Prostate gland (tissue), 2 donors: ENCODE measurements at regions not wholly inside any gene's neighbourhood (a gene's known extent, or its start where the extent isn't known, plus 50 kb on each side); places are given as distances from the start of the nearest gene placed in this dataset.

Source experiments
- DNase-seq: peaks from one replicate; pipeline ENCODE4 v3.0.0-alpha.2; 2019; ENCODE audit warnings: low spot score
- H3K27ac ChIP-seq, 2 donors: fragments of 200-600 bp; sonication (generic); 2 replicates each; pipeline ENCODE4 v1.5.1; 2017 to 2019
- H3K27me3 ChIP-seq: fragments of 200-600 bp; sonication (generic); replicated peaks from 2 replicates; pipeline ENCODE4 v1.5.1; 2019; ENCODE audit not compliant: insufficient read depth
- H3K36me3 ChIP-seq, 2 donors: fragments of 200-600 bp; sonication (generic); 1 replicate in 1 of 2; 2 replicates in 1 of 2; pipeline versions ENCODE4 v1.5.1 to v1.8.1; 2017 to 2019
- H3K4me1 ChIP-seq: fragments of 200-600 bp; sonication (generic); replicated peaks from 2 replicates; pipeline ENCODE4 v1.5.1; 2019
- H3K4me3 ChIP-seq, 2 donors: fragments of 200-600 bp; sonication (generic); 2 replicates each; pipeline ENCODE4 v1.5.1; 2017 to 2019
- H3K9me3 ChIP-seq: fragments of 200-600 bp; sonication (generic); 2 replicates; pipeline ENCODE4 v1.5.1; 2017
- POLR2A ChIP-seq: fragments of 450-650 bp; IDR thresholded peaks from one replicate; pipeline ENCODE4 v1.6.1; 2016; ENCODE audit warnings: antibody characterized with exemption, mild to moderate bottlenecking
- POLR2AphosphoS5 ChIP-seq: sonication (generic); formaldehyde crosslinking; IDR thresholded peaks from one replicate; pipeline ENCODE4 v1.6.1; 2017; ENCODE audit warnings: antibody characterized with exemption
- WGBS: methylation state at CpG from one replicate; pipeline ENCODE4 v1.1.5; 2018; 5-methylcytosine and 5-hydroxymethylcytosine counted together
- intact Hi-C: fragments of 100-400 bp; cut with DNase I; formaldehyde crosslinking; loops from one replicate; pipeline ENCODE4 v1.14.2; 2022
- TF ChIP-seq, protein P1 (sequence below), 4 experiments: fragments of 200-600 bp in 2 of 4; fragments of 450-650 bp in 2 of 4; sonication (generic) in 2 of 4; IDR thresholded peaks; 1 replicate in 3 of 4; 2 replicates in 1 of 4; pipeline ENCODE4 v1.5.1; 2016 to 2019; ENCODE audit warnings: antibody characterized with exemption in 4 of 4, mild to moderate bottlenecking in 2 of 4, moderate library complexity in 2 of 4

DNA sequence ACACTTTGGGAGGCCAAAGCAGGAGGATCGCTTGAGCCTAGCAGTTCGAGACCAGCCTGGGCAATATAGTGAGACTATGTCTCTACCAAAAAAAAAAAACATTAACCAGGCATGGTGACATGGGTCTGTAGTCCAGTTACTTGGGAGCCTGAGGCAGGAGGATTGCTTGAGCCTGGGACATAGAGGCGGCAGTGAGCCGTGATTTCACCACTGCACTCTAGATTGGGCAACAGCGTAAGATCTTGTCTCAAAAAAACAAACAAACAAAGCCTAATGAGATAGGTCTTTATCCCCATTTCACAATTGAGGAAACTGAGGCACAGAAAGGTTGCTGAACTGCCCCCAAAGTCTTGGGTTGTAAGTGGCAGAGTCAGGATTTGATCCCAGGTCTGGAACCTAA lies 70.5 kb upstream of the RAD23B start:
- TF ChIP-seq, protein P1, sequence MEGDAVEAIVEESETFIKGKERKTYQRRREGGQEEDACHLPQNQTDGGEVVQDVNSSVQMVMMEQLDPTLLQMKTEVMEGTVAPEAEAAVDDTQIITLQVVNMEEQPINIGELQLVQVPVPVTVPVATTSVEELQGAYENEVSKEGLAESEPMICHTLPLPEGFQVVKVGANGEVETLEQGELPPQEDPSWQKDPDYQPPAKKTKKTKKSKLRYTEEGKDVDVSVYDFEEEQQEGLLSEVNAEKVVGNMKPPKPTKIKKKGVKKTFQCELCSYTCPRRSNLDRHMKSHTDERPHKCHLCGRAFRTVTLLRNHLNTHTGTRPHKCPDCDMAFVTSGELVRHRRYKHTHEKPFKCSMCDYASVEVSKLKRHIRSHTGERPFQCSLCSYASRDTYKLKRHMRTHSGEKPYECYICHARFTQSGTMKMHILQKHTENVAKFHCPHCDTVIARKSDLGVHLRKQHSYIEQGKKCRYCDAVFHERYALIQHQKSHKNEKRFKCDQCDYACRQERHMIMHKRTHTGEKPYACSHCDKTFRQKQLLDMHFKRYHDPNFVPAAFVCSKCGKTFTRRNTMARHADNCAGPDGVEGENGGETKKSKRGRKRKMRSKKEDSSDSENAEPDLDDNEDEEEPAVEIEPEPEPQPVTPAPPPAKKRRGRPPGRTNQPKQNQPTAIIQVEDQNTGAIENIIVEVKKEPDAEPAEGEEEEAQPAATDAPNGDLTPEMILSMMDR (IDR thresholded peaks at IDR 0.05), result no peak
- DNase-seq, result no peak

DNA sequence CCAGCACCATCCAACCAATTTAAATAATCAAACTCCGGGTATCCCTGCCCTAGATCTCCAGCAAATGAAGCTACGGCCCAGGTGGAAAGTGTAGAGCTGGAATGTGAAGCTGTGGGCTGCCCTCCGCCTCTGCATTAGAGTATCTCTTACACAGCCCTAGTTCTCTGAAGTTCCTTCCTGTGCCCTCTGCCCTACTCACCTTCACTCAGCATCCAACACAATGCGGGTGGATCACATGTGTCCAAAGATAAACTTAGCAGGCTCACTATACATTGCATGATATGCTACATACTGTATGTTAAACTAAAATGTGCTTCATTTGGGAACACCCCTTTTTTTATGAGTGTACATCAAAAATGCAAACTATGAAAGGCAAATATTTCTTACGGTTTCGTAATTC lies 70.0 kb upstream of the RAD23B start:
- intact Hi-C loops, result no loop called here
- no peaks in the 10 kb centered on the region for H3K9me3 ChIP-seq
- no peak for DNase-seq
- H3K36me3 ChIP-seq, result no peaks in the 10 kb centered on the region
- no peak for TF ChIP-seq POLR2AphosphoS5
- TF ChIP-seq POLR2A, result no peak
- TF ChIP-seq, protein P1 (IDR thresholded peaks at IDR 0.05), result no peak
- H3K27ac ChIP-seq, result no peak overlapping the region
- 88% methylated on average over 6 of the region's 6 CpGs for WGBS
- no peaks in the 10 kb centered on the region for H3K27me3 ChIP-seq
- H3K4me3 ChIP-seq, result no peak overlapping the region
- no peaks in the 10 kb centered on the region for H3K4me1 ChIP-seq

More for the DNA sequence above, 70.5 kb upstream of the RAD23B start:
- Histone ChIP-seq H3K9me3 (no peaks in the 10 kb centered on the region), H3K27ac (no peak overlapping the region), H3K4me3 (no peak overlapping the region), H3K36me3 (no peaks in the 10 kb centered on the region), H3K27me3 (no peaks in the 10 kb centered on the region), H3K4me1 (no peaks in the 10 kb centered on the region)
- 96% methylated on average over 5 of the region's 5 CpGs for WGBS
- intact Hi-C loops, result no loop called here

DNA sequence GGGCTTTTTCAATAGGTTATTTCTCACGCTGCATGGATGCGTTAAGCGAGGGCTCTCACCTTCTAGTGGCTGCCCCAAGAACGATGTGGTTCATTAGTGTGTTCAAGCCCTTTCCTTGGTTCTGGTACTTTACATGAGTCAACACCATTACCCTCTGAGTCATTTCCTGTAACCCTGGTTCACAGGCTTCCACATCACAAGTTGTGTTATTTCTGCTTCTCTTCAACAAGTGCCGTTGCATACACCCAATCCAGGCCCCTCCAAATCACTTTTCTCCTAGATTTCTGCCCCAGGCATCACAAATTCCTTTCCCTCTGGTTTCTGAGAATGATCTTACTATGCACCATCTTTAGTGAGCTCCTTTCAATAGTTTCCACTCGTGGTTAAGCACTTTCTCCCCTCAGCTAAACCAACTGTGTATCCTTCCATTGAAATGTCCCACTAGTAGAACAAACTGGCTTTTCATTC lies 69.5 kb upstream of the RAD23B start:
- no peak for TF ChIP-seq POLR2A
- no peak for TF ChIP-seq POLR2AphosphoS5
- TF ChIP-seq, protein P1 (IDR thresholded peaks at IDR 0.05), result no peak
- WGBS, result 76% methylated on average over 6 of the region's 6 CpGs
- no peak for DNase-seq
- H3K27me3 ChIP-seq, result no peaks in the 10 kb centered on the region
- H3K36me3 ChIP-seq, result no peaks in the 10 kb centered on the region
- intact Hi-C loops, result no loop called here
- no peaks in the 10 kb centered on the region for H3K4me1 ChIP-seq
- no peak overlapping the region for H3K27ac ChIP-seq
- H3K4me3 ChIP-seq, result no peak overlapping the region
- no peaks in the 10 kb centered on the region for H3K9me3 ChIP-seq

DNA sequence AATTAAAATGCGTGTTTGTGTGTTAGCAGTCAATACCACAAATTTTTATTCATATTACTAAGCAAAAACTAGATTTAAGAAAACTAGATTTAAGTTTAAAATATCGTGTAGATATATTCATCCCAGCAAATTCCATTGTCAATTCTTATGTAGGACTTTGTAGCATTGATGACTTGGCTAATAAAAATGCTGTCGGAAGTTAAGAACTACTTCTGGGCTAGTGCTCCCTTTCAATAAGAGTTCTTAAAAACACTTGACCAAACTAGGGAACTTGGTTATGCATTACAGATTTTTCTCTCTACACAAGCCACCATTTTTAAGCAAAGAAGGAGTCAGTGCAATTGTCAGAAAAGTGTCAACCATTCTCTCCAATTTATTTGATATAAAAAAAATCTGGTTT lies 68.7 kb upstream of the RAD23B start:
- Histone ChIP-seq H3K27ac (no peak overlapping the region), H3K4me1 (no peaks in the 10 kb centered on the region), H3K36me3 (no peaks in the 10 kb centered on the region), H3K9me3 (no peaks in the 10 kb centered on the region), H3K4me3 (no peak overlapping the region), H3K27me3 (no peaks in the 10 kb centered on the region)
- intact Hi-C loops, result no loop called here
- 93% methylated on average over 3 of the region's 3 CpGs for WGBS
- no peak for TF ChIP-seq POLR2AphosphoS5
- TF ChIP-seq, protein P1 (IDR thresholded peaks at IDR 0.05), result no peak
- no peak for DNase-seq

DNA sequence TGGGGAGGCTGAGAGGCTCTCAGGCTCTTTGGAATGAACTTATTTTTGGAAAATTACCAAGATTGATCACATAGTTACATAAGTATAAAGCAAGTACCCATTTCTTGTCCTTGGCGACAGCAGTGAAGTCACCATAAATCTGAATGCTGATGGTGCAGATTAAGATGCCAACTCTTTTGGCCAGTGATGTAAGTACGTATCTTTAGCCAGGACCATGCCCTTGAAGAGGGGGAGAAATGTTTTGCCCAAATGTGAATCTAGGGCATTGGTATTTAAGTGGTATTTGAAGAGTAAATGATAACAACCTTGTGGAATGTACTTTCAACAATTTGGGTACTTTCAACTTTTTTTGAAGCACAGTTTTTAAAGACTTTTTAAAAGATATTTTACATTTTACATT lies 68.2 kb upstream of the RAD23B start:
- TF ChIP-seq, protein P1 (IDR thresholded peaks at IDR 0.05), result no peak
- no peak for TF ChIP-seq POLR2AphosphoS5
- TF ChIP-seq POLR2A, result no peak
- H3K27ac ChIP-seq, result no peak overlapping the region
- intact Hi-C loops, result no loop called here
- H3K36me3 ChIP-seq, result no peaks in the 10 kb centered on the region
- 68% methylated on average over 2 of the region's 2 CpGs for WGBS
- H3K27me3 ChIP-seq, result no peaks in the 10 kb centered on the region
- DNase-seq, result no peak
- H3K4me3 ChIP-seq, result no peak overlapping the region
- no peaks in the 10 kb centered on the region for H3K4me1 ChIP-seq
- H3K9me3 ChIP-seq, result no peaks in the 10 kb centered on the region
